ENCODE measurements at regions not wholly inside any gene's neighbourhood (a gene's known extent, or its start where the extent isn't known, plus 50 kb on each side); places are given as distances from the start of the nearest gene placed in this dataset.

DNA sequence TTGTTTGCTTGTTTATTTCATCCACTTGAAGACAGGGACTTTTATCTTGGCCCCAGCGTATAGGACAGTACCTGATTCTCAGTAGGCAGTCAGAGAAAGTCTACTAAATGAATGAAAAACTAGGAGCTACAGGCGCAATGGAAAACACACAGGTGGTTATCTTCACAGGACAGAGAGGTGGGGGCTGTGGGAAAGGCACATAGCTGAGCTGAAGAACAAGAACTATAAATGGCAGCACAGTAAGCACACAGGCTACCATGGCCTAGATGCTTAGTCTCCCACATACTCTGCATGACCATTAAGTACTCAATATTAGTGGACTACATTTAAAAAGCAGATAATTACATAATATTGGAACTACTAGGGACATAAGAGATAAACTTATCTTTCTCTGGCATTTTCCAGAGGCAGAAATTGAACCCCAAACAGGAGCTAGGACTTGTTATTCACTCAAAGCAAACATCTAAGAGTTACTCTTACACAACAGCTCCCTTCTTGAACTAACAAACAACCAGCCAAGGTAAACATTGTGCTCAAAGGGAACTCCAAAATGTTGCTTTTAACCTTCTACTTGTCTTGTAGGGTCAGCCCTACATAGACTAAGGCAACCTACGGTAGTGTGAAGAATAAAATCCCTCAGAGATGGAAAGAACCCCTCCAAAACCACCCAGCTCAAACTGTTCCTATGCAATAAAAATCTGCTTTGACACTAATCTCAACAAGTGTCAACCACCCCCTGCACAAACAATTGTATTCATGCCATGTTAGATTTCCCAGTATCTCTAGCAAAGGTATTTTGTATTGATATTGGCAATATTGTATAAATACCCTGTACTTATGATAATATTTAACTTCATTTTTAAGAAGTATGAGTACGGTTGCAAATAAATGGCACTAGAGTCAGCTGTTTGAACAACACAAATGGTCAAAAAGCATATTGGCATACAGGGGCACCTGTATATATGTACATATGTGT lies 593.6 kb downstream of the KLHL13 start:
- Histone ChIP-seq H3K9me3 (ENCODE audit: control insufficient read depth, insufficient read depth, low read length) (no peaks in the 10 kb centered on the region), H3K27me3 (ENCODE audit: control insufficient read depth, insufficient read depth, low read length) (no peaks in the 10 kb centered on the region), H3K36me3 (ENCODE audit: control insufficient read depth, insufficient read depth, low read length) (no peaks in the 10 kb centered on the region), H3K4me1 (ENCODE audit: control insufficient read depth, insufficient read depth, low read length) (no peaks in the 10 kb centered on the region), H3K4me3 (ENCODE audit: low read depth, low read length) (no peak overlapping the region), H3K27ac (ENCODE audit: low read depth, low read length) (no peak overlapping the region)
- no peak for DNase-seq (ENCODE audit: low read depth in 4 of 6, low spot score in 6 of 6)
- 83% methylated on average over 3 of the region's 4 CpGs for WGBS (ENCODE audit: insufficient coverage)

DNA sequence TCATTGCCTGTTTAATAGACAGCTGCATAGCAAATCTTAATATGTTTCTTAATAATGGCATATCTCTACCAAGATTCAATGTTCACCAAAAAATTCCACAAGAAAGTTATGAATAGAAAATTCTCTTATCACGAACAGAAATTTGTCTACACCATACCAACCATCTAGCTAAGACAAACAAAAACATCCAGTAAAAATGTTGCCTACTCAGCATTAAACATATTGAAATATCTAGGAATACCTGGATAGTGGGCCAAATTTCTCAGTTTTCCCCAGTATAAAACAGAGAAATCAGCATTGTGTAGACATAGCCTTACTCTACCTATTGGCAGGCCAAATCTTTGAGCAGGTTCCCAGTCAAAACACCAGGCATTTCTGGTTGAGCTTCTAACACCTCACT lies 598.6 kb downstream of the KLHL13 start:
- H3K27me3 ChIP-seq (ENCODE audit: control insufficient read depth, insufficient read depth, low read length), result no peaks in the 10 kb centered on the region
- H3K36me3 ChIP-seq (ENCODE audit: control insufficient read depth, insufficient read depth, low read length), result no peaks in the 10 kb centered on the region
- H3K27ac ChIP-seq (ENCODE audit: low read depth, low read length), result no peak overlapping the region
- DNase-seq (ENCODE audit: low read depth in 4 of 6, low spot score in 6 of 6), result no peak
- no peaks in the 10 kb centered on the region for H3K4me1 ChIP-seq (ENCODE audit: control insufficient read depth, insufficient read depth, low read length)
- no peak overlapping the region for H3K4me3 ChIP-seq (ENCODE audit: low read depth, low read length)
- no peaks in the 10 kb centered on the region for H3K9me3 ChIP-seq (ENCODE audit: control insufficient read depth, insufficient read depth, low read length)
- WGBS (ENCODE audit: insufficient coverage), result no CpG with 5 or more reads among the region's 1 CpG

DNA sequence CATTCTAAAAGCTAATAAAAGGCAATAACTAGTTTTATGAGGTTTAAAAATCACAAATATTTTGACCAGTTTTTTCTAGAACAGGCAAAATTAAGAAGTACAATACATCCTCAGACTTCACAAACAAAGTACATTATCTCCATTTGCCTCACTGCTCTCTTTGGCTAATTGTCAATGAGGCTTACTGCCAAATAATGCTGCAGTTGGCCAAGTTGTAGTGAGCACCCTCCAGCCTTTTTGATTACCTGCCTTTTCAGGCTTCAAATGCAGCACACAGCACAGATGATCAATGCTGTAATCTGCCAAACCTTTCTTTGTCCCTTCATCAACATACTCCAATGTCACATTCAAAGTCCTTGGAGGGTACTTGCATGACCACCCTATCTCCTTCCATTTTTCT lies 605.2 kb downstream of the KLHL13 start:
- H3K9me3 ChIP-seq (ENCODE audit: control insufficient read depth, insufficient read depth, low read length), result no peaks in the 10 kb centered on the region

DNA sequence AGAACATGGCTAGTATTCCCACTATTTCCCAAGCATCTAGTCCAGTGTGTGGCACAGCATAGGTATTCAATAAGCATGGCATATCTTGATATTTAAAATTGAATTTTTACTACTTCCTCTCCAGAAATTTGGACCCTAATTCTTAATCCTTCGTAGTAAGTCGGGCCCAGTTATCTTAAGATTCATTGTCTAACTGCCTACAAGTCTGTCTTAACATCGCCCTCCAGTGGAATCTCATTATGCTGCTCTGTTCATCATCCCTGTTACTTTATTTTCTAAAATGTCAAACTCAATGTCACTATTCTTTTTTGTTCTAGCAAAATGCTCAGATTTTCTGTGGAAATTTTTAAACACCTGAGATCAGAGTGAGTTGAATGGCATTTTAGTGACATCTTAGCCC lies 606.2 kb downstream of the KLHL13 start:
- H3K4me3 ChIP-seq (ENCODE audit: low read depth, low read length), result no peak overlapping the region
- peak in 2 of 6 donors; percentile 11 to 14 for DNase-seq (ENCODE audit: low read depth in 4 of 6, low spot score in 6 of 6)
- H3K27ac ChIP-seq (ENCODE audit: low read depth, low read length), result no peak overlapping the region
- no peaks in the 10 kb centered on the region for H3K9me3 ChIP-seq (ENCODE audit: control insufficient read depth, insufficient read depth, low read length)
- no peaks in the 10 kb centered on the region for H3K27me3 ChIP-seq (ENCODE audit: control insufficient read depth, insufficient read depth, low read length)
- H3K36me3 ChIP-seq (ENCODE audit: control insufficient read depth, insufficient read depth, low read length), result no peaks in the 10 kb centered on the region
- no peaks in the 10 kb centered on the region for H3K4me1 ChIP-seq (ENCODE audit: control insufficient read depth, insufficient read depth, low read length)
- WGBS (ENCODE audit: insufficient coverage), result no CpG with 5 or more reads among the region's 3 CpGs

More for the DNA sequence above, 605.2 kb downstream of the KLHL13 start:
- Histone ChIP-seq H3K4me3 (ENCODE audit: low read depth, low read length) (no peak overlapping the region), H3K4me1 (ENCODE audit: control insufficient read depth, insufficient read depth, low read length) (no peaks in the 10 kb centered on the region), H3K36me3 (ENCODE audit: control insufficient read depth, insufficient read depth, low read length) (no peaks in the 10 kb centered on the region), H3K27ac (ENCODE audit: low read depth, low read length) (no peak overlapping the region), H3K27me3 (ENCODE audit: control insufficient read depth, insufficient read depth, low read length) (no peaks in the 10 kb centered on the region)
- DNase-seq (ENCODE audit: low read depth in 4 of 6, low spot score in 6 of 6), result peak in 2 of 6 donors; percentile 26 to 34

DNA sequence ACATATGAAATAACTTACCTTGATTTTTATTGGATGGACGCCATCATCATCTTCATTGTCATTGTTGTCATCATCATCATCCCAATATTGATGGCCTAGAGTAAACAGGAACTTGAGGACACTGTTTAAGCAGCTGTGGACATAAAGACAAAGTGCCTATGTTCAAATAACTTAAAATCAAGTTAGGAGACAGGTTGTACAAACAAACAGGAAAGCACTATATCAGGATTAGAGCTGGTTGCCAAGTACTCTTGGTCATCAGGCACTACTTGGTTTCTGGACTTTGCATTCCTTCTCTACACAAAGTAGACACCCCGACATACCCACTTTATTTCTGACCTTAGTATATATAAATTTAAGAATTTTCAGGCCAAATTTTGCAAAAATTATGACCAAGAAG lies 608.6 kb downstream of the KLHL13 start:
- Histone ChIP-seq H3K4me1 (ENCODE audit: control insufficient read depth, insufficient read depth, low read length) (no peaks in the 10 kb centered on the region), H3K27ac (ENCODE audit: low read depth, low read length) (no peak overlapping the region), H3K36me3 (ENCODE audit: control insufficient read depth, insufficient read depth, low read length) (no peaks in the 10 kb centered on the region), H3K9me3 (ENCODE audit: control insufficient read depth, insufficient read depth, low read length) (no peaks in the 10 kb centered on the region), H3K4me3 (ENCODE audit: low read depth, low read length) (no peak overlapping the region), H3K27me3 (ENCODE audit: control insufficient read depth, insufficient read depth, low read length) (no peaks in the 10 kb centered on the region)
- no CpG with 5 or more reads among the region's 2 CpGs for WGBS (ENCODE audit: insufficient coverage)
- no peak for DNase-seq (ENCODE audit: low read depth in 4 of 6, low spot score in 6 of 6)

DNA sequence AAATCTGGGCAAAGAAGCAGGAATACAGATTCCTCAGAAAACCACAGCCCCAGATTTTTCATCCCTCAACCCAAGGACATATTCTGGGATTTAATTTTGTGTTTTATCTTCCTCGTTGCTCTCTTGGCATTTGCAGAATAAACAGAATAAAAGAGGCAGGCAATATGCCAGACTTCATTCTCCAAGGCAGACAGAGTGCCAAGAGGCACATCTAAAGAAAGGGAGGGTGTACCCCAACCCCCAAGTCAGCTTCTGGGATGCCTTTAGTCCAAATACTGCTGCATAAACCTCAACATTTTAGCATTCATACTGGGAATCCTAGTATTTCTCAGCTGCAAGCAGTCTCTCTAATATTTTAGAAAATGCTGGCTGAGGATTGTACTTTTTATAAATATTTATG lies 629.2 kb downstream of the KLHL13 start:
- H3K27ac ChIP-seq (ENCODE audit: low read depth, low read length), result no peak overlapping the region
- no peaks in the 10 kb centered on the region for H3K27me3 ChIP-seq (ENCODE audit: control insufficient read depth, insufficient read depth, low read length)
- WGBS (ENCODE audit: insufficient coverage), result no CpG with 5 or more reads among the region's 1 CpG
- no peaks in the 10 kb centered on the region for H3K9me3 ChIP-seq (ENCODE audit: control insufficient read depth, insufficient read depth, low read length)
- DNase-seq (ENCODE audit: low read depth in 4 of 6, low spot score in 6 of 6), result peak in 2 of 6 donors; percentile 41 to 68
- H3K4me3 ChIP-seq (ENCODE audit: low read depth, low read length), result no peak overlapping the region
- no peaks in the 10 kb centered on the region for H3K36me3 ChIP-seq (ENCODE audit: control insufficient read depth, insufficient read depth, low read length)
- H3K4me1 ChIP-seq (ENCODE audit: control insufficient read depth, insufficient read depth, low read length), result no peaks in the 10 kb centered on the region

DNA sequence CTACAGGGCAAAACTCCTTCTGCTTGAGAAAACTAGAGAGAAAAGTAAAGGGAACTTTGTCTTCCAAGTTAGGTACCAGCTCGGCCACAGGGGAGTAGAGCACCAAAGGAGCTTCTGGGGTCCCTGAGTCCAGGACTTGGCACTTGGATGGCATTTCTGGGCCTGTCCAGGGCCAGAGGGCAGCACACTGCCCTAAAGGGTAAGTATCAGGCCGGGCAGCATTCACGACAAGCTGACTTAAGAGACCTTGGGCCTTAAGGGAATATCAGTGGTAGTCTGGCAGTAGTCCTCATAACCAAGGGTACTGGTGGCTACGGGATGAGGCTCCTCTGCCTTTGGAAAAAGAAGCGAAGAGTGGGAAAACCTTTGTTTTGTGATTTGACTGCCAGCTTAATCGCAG lies 632.7 kb downstream of the KLHL13 start:
- no peaks in the 10 kb centered on the region for H3K27me3 ChIP-seq (ENCODE audit: control insufficient read depth, insufficient read depth, low read length)
- no peak overlapping the region for H3K4me3 ChIP-seq (ENCODE audit: low read depth, low read length)
- H3K9me3 ChIP-seq (ENCODE audit: control insufficient read depth, insufficient read depth, low read length), result no peaks in the 10 kb centered on the region
- H3K27ac ChIP-seq (ENCODE audit: low read depth, low read length), result no peak overlapping the region
- no peaks in the 10 kb centered on the region for H3K4me1 ChIP-seq (ENCODE audit: control insufficient read depth, insufficient read depth, low read length)
- WGBS (ENCODE audit: insufficient coverage), result 64% methylated on average over 3 of the region's 6 CpGs
- no peak for DNase-seq (ENCODE audit: low read depth in 4 of 6, low spot score in 6 of 6)
- H3K36me3 ChIP-seq (ENCODE audit: control insufficient read depth, insufficient read depth, low read length), result no peaks in the 10 kb centered on the region

DNA sequence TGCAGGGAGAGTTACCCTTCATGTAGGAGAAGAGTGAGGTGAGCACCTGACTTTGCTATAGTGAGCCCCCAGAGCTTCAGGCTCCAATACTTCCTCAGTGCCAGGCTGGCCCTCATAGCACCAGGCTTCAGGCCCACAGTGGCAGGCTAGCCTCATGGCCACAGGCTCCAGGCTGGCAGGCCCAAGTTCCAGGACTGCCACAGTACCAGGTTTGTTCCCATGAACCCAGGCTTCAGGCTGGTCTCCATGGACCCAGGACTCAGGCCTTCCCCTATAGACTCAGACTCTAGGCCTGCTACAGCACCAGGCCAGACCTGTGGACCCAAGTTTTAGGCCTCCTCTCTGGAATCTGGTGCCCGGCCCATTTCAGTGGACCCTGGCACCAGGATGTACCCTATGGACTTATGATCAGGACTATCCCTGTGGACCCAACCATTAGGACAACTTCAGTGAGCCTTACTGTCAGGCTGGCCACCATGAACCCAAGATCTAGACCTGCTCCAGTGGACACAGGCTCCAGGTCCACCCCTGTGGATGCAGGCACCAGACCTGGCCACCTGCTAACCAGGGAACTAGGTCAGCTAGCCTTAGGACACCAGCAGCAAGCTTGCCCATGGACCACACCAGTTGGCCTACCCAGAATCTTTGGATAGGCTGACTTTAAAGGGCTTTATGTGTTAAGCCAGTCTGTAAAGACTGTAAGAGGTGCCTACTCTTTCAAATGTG lies 658.2 kb downstream of the KLHL13 start:
- H3K36me3 ChIP-seq (ENCODE audit: control insufficient read depth, insufficient read depth, low read length), result no peaks in the 10 kb centered on the region
- H3K9me3 ChIP-seq (ENCODE audit: control insufficient read depth, insufficient read depth, low read length), result peaks cover 6% of the 10 kb centered on the region
- WGBS (ENCODE audit: insufficient coverage), result 77% methylated on average over 1 of the region's 1 CpG
- no peak overlapping the region for H3K4me3 ChIP-seq (ENCODE audit: low read depth, low read length)
- no peaks in the 10 kb centered on the region for H3K27me3 ChIP-seq (ENCODE audit: control insufficient read depth, insufficient read depth, low read length)
- H3K27ac ChIP-seq (ENCODE audit: low read depth, low read length), result no peak overlapping the region
- H3K4me1 ChIP-seq (ENCODE audit: control insufficient read depth, insufficient read depth, low read length), result no peaks in the 10 kb centered on the region
- DNase-seq (ENCODE audit: low read depth in 4 of 6, low spot score in 6 of 6), result no peak

DNA sequence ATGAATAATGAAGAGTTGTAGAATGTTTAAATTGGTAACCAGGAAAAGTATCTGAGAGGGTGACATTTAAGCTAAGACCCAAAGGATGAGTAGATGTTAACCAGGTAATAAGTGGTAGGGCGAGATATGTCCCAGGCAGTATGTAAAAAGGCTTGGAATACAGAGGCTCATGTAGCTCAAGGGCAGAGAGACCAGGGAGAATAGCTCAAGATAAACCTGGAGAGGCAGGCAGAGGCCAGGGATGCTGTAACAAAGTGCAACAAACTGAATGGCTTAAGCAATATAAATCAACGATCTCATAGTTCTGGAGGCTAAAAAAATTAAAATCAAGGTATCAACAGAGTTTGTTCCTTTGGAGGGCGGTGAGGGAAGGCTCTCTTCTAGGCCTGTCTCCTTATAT lies 660.8 kb downstream of the KLHL13 start:
- Histone ChIP-seq H3K36me3 (ENCODE audit: control insufficient read depth, insufficient read depth, low read length) (no peaks in the 10 kb centered on the region), H3K4me3 (ENCODE audit: low read depth, low read length) (no peak overlapping the region), H3K27me3 (ENCODE audit: control insufficient read depth, insufficient read depth, low read length) (no peaks in the 10 kb centered on the region), H3K9me3 (ENCODE audit: control insufficient read depth, insufficient read depth, low read length) (no peaks in the 10 kb centered on the region), H3K4me1 (ENCODE audit: control insufficient read depth, insufficient read depth, low read length) (no peaks in the 10 kb centered on the region), H3K27ac (ENCODE audit: low read depth, low read length) (no peak overlapping the region)
- no peak for DNase-seq (ENCODE audit: low read depth in 4 of 6, low spot score in 6 of 6)
- 62% methylated on average over 1 of the region's 3 CpGs for WGBS (ENCODE audit: insufficient coverage)

All from spinal cord (tissue), 9 donors.